HG02870 (cell line): ENCODE measurements at regions not wholly inside any gene's neighbourhood (a gene's known extent, or its start where the extent isn't known, plus 50 kb on each side); places are given as distances from the start of the nearest gene placed in this dataset.
"Not testable (repeated sequence)": the region's sequence is repeated elsewhere in the genome, so short reads cannot be mapped to it uniquely, and the experiment has no call there.

Experiments used
- ATAC-seq: cut with Tn5 transposase; IDR thresholded peaks from one replicate; pipeline ENCODE4 v1.9.1; 2021; ENCODE audit warnings: mild to moderate bottlenecking, moderate library complexity; ENCODE audit not compliant: unreplicated experiment

- no peak for ATAC-seq
These were observed 78.2 kb upstream of the DST start for GRCh38 chr6:56720882-56721281.

GRCh38 chr6:56720202-56720601, 77.5 kb upstream of the DST start:
- not testable (repeated sequence) for ATAC-seq

- not testable (repeated sequence) for ATAC-seq
These were observed 76.8 kb upstream of the DST start for GRCh38 chr6:56719315-56720058.

GRCh38 chr6:56718236-56718635, 75.5 kb upstream of the DST start:
- ATAC-seq = no peak

GRCh38 chr6:56716229-56716628, 73.5 kb upstream of the DST start:
- ATAC-seq = no peak

- ATAC-seq = no peak
These were observed 73.1 kb upstream of the DST start for GRCh38 chr6:56715741-56716140.

GRCh38 chr6:56714982-56715456, 72.3 kb upstream of the DST start:
- no peak for ATAC-seq

GRCh38 chr6:56714273-56714672, 71.6 kb upstream of the DST start:
- no peak for ATAC-seq

- no peak for ATAC-seq
These were observed 70.6 kb upstream of the DST start for GRCh38 chr6:56713254-56713672.

GRCh38 chr6:56710967-56711366, 68.3 kb upstream of the DST start:
- ATAC-seq = no peak

GRCh38 chr6:56709650-56710049, 67.0 kb upstream of the DST start:
- no peak for ATAC-seq

GRCh38 chr6:56708810-56709597, 66.3 kb upstream of the DST start:
- no peak for ATAC-seq

- no peak for ATAC-seq
These were observed 64.5 kb upstream of the DST start for GRCh38 chr6:56706981-56707726.

GRCh38 chr6:56699066-56699654, 56.5 kb upstream of the DST start:
- no peak for ATAC-seq

- no peak for ATAC-seq
These were observed 53.0 kb upstream of the DST start for GRCh38 chr6:56695702-56696101.

GRCh38 chr6:56694002-56694401, 51.3 kb upstream of the DST start:
- ATAC-seq = no peak

GRCh38 chr6:56693246-56693607, 50.5 kb upstream of the DST start:
- ATAC-seq = no peak

GRCh38 chr6:56692523-56693245, 50.0 kb upstream of the DST start:
- ATAC-seq = no peak
